NCI-H460 (cell line): ENCODE measurements at regions not wholly inside any gene's neighbourhood (a gene's known extent, or its start where the extent isn't known, plus 50 kb on each side); places are given as distances from the start of the nearest gene placed in this dataset.
"Not testable (repeated sequence)": the region's sequence is repeated elsewhere in the genome, so short reads cannot be mapped to it uniquely, and the experiment has no call there.

Source experiments
- DNase-seq: peaks from one replicate; pipeline ENCODE4 v3.0.0-alpha.2; 2016; ENCODE audit warnings: low read depth; ENCODE audit errors: extremely low read depth

DNA sequence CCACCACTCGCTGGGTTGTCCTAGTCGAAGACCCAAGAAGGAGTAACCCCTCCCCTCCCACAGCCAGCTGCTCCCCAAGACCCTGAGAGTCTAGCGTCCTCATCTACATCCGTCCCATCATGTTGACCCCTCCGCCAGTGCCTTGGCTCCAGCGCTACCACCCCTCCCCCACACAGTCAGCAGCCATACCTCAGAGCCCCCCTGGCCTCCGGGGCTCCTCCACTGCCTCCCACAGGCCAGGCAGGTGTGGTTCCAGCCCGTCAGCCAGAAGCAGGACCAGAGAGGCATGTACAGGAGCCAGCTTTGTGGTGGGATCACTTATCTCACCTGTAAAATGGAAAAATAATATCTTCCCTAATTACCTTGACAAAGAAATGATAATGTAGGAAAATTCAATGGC lies 51.5 kb upstream of the PHF21B start:
- DNase-seq: no peak

DNA sequence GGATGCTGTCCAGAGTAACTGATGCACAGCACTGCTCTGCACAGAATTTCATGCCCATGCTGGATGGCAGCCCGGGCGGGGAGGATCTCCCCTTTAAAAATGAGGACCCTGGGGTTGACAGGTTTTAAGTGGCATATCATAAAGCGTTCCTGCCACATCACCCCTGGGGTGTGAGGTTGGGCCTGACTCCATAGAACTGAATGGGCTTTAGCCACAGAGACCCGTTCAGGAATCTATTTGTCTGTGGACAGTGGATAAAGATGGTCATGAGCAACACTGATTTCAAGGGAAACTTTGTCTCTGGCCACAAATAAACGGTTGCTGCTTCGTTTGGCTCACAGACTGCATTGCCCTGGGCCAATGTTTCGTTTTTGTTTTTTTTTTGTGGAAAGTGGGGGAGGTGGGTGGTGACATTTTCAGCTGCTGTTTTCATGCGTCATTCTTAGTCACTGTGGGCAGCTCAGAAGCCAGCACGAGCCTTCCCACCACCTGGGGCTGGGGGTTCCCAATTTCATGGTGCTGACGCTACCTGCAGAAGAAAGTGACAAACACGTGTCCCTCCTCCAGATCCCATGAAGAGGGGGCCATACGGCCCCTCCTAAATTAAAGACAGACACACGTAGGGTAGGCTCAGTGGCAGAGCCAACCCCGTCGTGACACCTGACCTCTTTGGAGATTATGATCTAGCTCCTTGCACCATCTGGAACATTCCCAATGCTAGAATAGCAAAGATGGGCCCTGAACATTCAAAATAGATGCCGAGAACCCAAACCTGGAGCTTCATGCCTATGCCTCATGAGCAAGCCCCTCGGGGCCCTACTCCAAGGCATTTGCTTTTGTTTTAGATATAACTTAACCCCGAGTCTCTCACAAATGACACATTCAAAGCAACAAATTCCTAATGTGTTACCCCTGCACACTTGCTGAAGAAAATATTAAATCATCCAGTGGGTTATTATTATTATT lies 54.8 kb upstream of the PHF21B start:
- no peak for DNase-seq

DNA sequence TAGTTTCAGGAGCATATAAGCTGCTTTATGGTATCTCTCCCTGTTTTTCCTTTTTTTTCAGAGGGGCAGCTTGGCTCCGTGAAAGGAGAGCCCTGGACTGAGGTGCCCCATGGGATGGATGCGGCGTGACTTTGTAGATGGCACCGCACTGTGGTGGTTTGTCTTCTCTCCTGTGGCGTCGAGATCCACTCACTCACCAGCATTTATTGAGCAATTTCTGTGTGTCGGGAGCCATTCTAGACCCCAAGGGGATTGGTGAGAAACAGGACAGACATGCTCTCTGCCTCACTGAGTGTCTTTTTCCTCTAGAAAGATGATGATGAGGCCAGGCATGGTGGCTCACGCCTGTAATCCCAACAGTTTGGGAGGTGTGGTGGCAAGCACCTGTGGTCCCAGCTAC lies 55.9 kb upstream of the PHF21B start:
- DNase-seq: no peak

DNA sequence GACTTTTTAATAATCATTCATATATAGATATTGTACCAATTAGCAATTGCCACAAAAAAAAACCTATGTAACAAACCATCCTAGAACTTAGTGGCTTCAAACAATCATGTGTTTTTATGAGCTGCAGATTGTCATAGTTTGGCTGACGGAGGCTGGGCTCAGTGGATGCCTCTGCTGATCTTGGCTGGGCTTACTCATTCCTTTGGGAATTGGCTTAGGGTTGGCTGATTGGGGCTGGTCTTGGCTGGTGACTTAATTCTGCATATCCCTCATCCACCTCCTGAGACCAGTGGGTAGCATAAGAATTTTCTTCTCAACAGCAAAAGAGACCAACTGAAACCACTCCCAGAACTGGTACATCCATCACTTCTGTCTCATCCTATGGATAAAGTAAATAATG lies 57.9 kb upstream of the PHF21B start:
- no peak for DNase-seq

DNA sequence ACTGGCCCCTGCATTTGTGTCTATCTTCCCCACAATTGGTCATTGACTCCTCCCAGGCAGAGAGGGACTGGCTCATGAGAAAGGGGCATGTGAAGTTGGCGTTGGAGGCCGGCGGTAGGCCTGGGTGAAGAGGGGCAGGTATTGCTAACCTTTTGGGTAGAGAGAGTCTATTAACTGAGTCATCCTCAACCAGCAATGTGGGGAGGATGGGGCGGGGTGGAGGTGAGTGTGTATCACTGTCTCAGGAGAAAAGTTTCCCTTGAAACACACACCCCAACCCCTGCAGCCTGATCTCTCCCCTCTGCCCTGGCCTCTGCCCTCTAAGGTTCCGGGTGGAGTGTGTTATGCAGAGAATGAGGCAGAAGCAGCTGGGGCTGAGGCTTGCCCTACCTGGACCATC lies 60.1 kb upstream of the PHF21B start:
- DNase-seq: no peak

DNA sequence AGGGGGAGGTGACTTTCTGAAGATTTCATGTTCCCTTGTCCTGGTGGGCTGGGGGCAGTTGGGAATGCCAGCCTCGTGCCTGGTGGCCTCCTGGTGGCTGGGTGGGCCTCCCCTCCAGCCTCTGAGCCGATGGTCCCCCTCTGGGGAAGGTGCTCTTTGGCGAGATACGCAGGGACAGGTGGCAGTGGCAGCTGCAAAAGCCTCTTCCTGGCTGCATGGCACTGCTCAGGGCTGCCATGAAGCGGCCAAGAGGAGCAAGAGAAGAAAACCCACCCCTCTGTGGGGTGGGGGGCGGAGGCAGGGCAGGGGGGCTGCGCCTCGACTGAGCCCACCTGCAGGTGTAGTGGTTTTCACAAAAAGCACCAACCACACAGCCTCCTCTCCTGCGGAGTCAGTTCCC lies 61.8 kb upstream of the PHF21B start:
- no peak for DNase-seq

DNA sequence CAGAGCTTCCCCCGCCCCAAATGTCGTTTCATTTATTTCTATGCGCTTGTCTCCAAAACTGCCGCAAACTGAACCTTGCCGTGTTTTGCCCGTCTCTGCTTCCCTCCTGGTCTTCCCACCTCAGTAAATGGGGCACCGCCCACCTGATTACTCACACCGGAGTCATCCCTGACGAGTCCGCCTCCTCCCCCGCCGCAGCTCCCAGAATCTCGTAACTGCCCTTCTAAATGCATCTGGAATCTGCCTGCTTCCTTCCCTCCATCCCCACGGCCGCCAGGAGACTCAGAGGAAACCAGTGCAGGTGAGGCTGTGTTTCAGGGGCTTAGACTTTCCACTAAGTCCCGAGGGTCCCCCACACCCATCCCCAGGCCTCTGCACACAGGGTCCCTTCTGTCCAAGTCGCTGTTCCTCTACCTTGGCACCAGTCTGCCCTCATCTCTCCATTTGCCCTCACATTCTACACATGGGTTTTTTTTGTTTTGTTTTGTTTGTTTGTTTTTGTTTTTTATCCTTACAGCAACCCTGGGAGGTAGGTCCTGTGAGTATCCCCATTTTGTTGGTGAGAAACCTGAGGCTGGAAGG lies 62.6 kb upstream of the PHF21B start:
- DNase-seq: peak; percentile 30

DNA sequence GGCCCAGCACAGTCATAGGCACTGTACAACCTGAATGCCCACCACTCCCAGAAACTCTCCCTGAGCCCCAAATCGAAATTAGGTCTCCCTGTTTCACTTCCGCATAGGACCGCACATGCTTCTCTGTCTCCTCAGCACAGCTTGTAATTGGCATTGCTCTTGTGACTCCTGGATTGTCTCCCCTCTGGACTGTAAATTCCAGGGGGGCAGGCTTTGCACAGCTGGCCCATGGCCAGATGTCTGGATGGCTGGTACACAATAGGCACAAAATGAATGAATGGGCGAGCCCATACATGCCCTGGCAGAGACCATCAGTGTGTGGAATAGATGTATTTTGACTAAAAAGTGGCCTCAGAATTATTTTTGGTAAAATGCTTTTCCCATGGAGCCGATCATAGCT lies 63.3 kb upstream of the PHF21B start:
- no peak for DNase-seq

DNA sequence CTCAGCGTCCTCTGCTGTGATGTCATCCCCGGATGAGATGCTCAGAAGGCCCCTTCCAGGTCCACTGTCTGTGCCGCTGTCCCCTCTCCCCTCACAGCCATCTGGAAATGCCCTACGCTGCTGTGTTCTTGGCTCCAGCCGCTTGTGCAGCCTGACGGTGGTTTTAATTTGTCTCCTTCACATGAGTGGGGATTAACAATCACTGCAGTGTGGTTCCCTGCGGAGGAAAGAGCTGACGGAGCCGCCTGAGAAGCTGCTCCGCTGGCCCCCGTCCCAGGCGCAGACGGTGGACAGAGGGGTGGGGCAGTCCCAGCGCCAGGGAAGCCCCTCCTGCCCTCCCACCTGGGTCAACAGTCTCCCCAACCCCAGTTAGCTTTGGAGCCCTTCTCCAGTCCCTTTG lies 67.5 kb upstream of the PHF21B start:
- DNase-seq: no peak

DNA sequence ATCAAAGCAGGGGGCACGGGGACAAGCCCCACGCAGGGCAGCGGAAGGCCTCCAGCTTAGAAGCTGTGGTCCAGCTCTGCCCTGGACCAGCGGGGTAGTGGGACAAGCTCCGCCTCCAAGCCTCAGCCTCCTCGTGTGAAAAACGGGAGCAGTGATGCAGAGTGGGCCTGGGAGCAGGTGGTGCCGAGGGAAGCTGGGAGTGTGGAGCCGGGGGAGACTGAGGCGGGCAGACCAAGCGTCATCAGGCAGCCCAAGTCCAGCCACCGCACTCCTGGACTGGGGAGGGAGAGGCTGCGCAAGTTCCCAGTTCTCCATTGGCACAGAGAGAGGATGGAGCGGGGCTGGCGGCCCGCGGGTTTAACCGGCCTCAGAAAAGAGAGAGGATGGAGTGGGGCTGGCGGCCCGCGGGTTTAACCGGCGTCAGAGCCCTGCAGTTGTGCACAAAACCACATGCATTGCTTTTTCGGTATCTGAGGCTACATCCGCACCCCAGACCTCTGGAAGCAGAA lies 68.1 kb upstream of the PHF21B start:
- no peak for DNase-seq

DNA sequence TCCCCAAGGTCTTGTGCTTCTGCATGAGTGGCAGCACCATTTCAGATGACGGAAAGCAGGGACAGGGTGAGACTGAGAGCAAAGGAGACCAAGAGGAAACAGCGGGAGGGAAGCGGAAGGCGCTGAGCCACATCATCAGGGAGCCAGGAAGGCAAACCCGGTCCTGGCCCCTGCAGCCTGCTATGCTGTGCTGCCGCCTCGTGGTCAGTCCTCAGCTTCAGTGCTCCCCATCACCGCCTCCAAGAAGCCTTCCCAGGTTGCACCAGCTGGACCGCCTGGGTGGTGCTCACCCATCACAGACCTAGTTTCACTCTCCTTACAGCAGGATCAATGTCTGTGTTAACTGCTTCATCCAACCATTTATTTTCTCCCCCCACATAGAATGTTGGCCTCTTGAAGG lies 73.0 kb upstream of the PHF21B start:
- DNase-seq: no peak

DNA sequence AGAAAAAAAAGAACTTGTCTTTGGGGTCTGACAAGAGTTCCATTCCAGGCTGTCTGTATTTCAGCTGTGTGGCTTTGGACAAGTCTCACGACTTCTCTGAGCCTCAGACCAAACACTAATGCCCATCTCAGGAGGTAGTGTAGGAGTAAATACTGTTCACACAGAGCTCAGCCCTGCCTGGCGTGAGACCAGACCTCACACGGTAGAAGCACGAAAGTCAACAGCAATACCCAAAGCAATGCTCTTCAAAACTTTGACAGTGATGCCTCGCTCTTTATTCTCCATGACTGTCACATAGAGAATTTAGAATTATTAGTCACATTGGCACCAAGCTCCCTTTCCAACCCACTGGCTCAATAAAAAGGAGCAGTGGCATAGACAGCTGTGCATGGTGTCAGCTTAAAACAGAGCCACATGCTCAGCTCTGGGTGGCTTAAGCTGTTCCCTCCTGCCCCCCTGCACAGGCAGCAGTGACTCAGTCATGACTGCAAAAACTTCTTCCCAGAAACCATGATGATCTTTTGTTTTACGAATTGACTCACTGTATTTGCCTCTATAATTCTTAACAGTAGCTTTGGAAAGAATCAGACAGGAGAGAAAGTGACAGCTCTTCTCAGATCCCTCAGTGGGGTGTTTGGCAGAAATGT lies 74.0 kb upstream of the PHF21B start:
- DNase-seq: no peak

DNA sequence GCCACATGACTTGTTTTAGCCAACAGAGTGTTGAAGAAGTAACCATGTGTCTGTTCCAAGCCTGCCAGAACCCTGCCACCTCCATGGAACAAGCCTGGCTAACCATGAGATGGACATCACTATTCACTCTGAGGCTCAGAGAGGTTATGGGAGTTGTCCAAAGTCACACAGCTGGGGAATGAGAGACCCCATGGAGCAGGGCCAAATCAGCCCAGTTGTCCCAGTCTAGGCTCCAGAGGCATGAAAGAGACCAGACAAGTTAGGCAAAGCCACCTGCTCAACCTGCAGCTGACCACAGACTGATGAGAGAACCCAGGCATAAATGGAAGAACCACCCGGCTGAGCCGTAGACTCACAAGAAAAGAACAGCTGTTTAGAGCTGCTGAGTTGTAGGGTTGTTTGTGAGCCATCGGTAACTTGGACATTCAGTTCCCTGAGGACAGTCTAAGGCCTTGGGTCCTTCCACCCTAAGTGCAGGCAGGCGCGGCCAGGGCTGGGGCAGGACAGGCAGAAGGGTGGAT lies 74.7 kb upstream of the PHF21B start:
- DNase-seq: no peak

DNA sequence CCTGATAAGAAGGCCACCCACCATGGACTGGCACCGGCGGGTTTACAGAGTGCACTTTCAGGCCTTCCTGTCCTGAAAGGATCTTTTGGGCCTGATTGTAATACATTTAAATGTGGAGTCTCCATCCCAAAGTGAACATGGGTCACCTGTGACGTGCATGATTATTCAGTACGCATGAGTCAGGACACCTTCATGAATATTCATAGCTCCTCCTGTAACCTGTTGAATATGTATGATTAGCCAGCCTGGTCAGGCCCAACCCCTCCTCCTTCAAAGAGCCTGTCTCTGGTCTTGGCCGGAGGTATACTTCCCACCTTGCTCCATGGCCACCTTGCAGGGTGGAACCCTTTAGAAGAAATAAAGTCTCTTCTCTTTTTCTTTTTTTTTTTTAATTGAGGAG lies 75.9 kb upstream of the NUP50 start:
- no peak for DNase-seq

DNA sequence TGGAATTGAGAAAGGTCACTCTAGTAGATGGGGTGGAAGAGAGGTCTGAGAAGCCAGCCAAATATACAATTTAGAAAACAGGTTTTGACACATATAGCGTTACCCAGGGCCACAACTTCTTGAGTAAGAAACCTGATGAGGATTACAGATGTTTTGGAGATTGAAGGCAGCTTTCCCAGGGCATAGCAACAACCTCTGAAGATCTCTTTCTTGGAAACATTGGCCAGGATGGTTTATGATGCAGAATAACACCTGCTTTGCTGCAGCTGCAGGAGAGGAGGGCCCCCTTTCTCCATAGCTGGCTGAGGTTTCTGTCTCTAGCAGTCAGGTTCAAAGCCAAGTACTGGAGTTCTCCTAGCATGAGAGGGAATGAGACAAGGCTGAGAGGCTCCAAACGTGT lies 75.1 kb upstream of the NUP50 start:
- no peak for DNase-seq

DNA sequence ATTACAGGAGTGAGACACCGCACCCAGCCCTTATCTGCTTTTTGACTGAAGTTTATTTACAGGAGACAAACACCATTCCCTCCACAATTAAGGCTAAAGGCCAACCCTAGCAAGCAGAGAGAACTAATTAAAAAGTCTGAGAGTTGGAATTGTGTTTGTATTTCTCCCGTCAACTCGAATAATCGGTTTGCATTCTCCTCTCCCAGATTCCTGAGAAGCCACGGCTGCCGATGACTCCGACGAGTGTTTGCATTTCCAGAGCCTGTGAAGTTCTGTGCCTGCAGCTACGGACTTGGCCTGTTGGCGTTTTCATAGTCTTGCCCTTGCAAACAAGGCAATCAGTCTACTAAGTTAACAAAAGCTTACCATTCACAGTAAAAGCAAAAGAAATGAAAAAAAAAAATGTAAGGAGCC lies 73.2 kb upstream of the NUP50 start:
- DNase-seq: no peak

DNA sequence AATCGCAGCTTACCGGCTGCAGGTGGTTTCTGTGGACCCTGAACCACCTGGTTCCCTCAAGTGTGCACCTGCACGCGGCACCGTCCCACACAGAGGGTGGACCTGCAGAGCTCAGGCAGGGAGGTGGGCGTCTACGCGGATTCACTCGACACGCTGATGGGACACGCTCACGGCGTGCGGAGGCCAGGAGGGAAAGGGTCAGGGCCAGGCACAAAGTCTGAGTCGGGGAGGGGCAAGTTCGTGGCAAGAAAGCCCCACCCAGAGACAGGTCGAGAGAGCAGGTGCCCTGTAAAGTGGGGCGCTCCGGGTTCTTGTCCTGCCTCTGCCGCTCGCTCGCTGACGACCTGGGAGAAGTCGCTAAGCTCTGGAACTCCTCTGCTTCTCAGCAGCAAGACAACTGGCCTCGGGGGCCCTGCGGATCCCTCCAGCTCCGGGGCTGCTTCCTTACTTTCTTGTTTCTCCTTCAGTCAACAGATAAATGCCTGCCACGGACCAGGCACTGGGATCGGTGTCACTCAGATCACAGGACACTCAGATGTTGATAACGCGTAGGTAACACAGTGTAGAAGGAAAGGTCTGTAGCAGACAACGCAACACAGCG lies 72.4 kb upstream of the NUP50 start:
- DNase-seq: no peak

DNA sequence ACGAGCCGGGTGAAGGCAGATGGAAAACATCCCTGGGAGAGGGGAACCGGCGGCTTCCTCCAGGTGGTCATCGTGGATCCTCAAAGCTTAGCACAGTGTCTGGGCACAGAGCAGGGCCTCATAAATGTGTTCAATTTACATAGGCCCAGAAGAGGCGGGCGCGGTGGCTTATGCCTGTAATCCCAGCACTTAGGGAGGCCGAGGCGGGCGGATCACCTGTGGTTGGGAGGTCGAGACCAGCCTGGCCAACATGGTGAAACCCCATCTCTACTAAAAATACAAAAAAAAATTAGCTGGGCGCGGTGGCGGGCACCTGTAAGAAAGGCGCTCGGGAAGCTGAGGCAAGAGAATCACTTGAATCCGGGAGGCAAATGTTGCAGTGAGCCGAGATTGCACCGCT lies 71.8 kb upstream of the NUP50 start:
- DNase-seq: not testable (repeated sequence)

DNA sequence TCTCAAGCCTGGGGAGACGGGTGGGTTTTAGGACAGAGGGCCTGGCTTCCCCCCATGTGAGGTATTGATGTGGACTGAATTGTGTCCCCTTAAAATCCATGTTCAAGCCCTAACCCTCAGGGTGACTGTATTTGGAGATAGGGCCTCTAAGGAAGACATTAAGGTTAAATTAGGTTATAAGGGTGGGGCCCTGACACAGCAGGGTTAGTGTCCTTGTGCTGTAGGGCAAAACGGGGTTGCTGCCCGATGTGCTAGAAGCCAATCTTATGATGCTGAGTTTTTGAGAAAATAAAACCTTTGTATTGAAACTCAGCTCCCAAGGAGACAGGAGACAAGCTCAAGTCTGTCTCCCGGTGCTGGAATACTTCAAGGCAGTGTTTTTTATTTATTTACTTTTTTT lies 71.1 kb upstream of the NUP50 start:
- no peak for DNase-seq

DNA sequence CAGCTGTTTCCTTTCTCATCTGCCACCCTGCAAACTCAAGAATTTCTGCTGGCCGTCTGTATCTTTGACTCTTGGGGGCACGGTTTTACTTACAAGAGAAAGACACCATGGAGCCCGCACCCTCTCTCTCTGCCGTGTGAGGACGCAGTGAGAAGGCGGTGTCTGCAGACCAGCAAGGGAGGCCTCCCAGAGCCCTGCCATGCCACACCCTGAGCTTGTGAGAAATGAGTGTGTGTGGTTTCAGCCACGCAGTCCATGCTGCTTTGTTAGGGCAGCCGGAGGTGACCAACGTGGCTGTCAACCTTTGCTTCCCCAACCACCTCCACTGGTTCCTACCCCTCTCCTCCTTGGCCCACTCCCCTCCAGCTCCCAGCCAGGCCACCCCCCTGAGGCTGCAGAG lies 70.1 kb upstream of the NUP50 start:
- DNase-seq: no peak

DNA sequence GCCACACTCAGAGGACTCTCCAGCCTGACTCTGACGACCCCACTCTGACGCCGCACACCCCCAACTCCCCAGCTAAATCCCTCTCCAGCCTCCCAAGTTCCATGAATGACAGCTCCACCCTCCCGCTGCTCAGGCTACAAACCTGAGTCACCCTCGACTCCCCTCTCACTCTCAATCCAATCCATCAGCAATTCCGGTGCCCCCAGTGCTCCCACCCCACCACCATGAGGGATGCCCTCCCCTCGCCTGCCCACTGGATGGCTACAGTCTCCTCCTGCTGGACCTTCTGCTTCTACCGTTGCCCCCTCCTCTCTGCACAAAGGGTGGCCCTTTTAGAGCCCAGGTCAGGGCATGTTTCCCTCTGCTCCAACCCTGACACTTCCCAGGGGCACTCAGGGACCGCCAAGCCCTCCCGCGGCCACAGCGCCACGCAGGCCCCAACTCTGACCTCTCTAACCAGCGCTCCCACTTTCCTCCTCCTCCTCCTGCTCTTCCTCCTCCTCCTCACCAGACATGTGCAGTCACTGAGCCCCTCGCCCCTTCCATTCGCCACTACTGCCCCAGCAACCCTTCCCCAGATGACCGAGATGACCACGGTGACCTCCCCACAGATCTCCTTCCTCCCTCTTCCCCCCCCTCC lies 69.5 kb upstream of the NUP50 start:
- DNase-seq: no peak
